RWPE2 (cell line): ENCODE measurements at regions not wholly inside any gene's neighbourhood (a gene's known extent, or its start where the extent isn't known, plus 50 kb on each side); places are given as distances from the start of the nearest gene placed in this dataset.

Source experiments
- ATAC-seq: fragments of 200-7000 bp; cut with Tn5 transposase; 3 replicates; pipeline ENCODE4 v1.9.1; 2021; ENCODE audit warnings: low read depth
- DNase-seq: peaks from one replicate; pipeline ENCODE4 v3.0.0-alpha.2; 2020; ENCODE audit warnings: low spot score
- H3K27ac ChIP-seq: fragments of 450-650 bp; 2 replicates; pipeline ENCODE4 v1.5.1; 2017; ENCODE audit warnings: mild to moderate bottlenecking; ENCODE audit not compliant: poor library complexity, severe bottlenecking
- H3K27me3 ChIP-seq: fragments of 250-450 bp; sonication (Bioruptor Pico); 2 replicates; pipeline ENCODE4 v1.5.1; 2021; ENCODE audit warnings: mild to moderate bottlenecking, moderate library complexity; ENCODE audit not compliant: insufficient read depth, poor library complexity, severe bottlenecking
- H3K36me3 ChIP-seq: fragments of 250-450 bp; sonication (Bioruptor Pico); 2 replicates; pipeline ENCODE4 v1.5.1; 2020; ENCODE audit warnings: low read depth, mild to moderate bottlenecking, moderate library complexity
- H3K4me1 ChIP-seq: fragments of 250-450 bp; sonication (Bioruptor Pico); 2 replicates; pipeline ENCODE4 v1.5.1; 2021; ENCODE audit warnings: mild to moderate bottlenecking, moderate library complexity; ENCODE audit not compliant: insufficient read depth, poor library complexity, severe bottlenecking
- H3K4me3 ChIP-seq: fragments of 250-450 bp; sonication (Bioruptor Pico); 2 replicates; pipeline ENCODE4 v1.5.1; 2021; ENCODE audit warnings: mild to moderate bottlenecking, moderate library complexity; ENCODE audit not compliant: severe bottlenecking
- H3K9me3 ChIP-seq: fragments of 250-450 bp; sonication (Bioruptor Pico); 2 replicates; pipeline ENCODE4 v1.5.1; 2021; ENCODE audit warnings: mild to moderate bottlenecking, moderate library complexity; ENCODE audit not compliant: severe bottlenecking
- CTCF ChIP-seq: fragments of 450-650 bp; IDR thresholded peaks from one replicate; pipeline ENCODE4 v1.5.1; 2017; ENCODE audit warnings: mild to moderate bottlenecking, moderate library complexity; ENCODE audit not compliant: poor library complexity, severe bottlenecking

DNA sequence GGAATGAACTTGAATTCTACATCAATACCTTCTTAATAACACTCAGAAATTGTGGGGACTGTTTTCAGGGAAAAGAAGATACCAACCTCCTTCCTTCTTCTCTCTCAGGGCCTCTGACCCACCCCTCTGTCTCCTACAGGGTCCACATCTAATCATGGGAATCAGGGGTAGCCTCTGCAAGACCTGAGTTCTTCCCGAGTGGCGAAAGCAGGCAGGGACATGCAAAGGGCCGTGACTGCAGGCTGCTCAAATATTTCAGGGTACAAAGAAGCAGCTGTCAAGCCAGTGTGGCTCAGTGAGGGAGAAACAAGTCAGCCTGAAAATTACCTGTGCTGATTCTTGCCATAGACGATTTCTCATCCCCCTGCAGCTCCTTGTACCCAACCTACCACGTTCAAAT is 123.1 kb upstream of the PARP11 start:
- TF ChIP-seq CTCF = no peak

DNA sequence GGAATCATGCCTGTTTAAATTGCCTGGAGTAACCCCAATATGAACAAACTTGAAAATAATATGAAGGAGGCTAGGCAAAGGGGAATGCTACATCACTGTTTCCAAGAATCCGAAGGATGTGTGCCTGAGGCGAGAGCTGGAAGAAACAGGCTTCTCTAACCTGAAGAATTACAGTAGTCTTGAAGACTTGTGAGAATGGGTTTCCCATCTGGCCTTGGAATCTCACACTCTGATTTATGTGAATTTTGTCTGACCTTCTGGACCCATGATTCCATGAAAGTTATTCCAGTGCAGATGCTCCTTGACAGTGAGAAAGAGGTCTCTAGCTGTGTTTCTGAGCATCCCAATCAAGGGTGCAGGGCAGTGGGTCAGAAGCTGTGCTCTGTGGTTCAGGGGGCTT is 122.1 kb upstream of the PARP11 start:
- Histone ChIP-seq H3K27me3 (no peaks in the 10 kb centered on the region), H3K27ac (no peak overlapping the region), H3K4me1 (peaks cover 29% of the 10 kb centered on the region), H3K9me3 (no peaks in the 10 kb centered on the region), H3K4me3 (no peak overlapping the region), H3K36me3 (no peaks in the 10 kb centered on the region)
- DNase-seq (no peak), ATAC-seq (no peak)
- TF ChIP-seq CTCF = no peak

More for the DNA sequence above, 123.1 kb upstream of the PARP11 start:
- Histone ChIP-seq H3K9me3 (no peaks in the 10 kb centered on the region), H3K27ac (peak overlapping the region; percentile 96), H3K36me3 (no peaks in the 10 kb centered on the region), H3K27me3 (no peaks in the 10 kb centered on the region), H3K4me1 (peaks cover 32% of the 10 kb centered on the region), H3K4me3 (no peak overlapping the region)
- no peak for DNase-seq
- ATAC-seq = no peak

DNA sequence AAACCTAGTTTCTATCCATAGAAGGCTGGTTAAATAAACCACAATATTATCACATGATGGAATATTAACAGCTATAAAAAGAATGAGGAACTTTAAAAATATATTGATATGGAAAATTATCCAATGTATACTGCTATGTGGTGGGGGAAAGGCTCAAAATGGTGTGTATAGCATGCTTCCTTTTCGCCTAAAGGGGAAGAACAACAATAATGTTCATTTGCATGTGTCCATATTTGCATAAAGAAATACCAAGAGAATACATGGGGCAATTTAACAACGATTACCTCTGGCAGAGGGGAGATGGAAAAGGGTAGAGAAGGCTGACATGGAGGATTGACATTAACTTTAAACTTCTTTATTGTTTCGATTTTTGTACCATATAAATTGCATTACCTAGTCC is 121.3 kb upstream of the PARP11 start:
- no peak overlapping the region for H3K4me3 ChIP-seq
- no peak for DNase-seq
- H3K27me3 ChIP-seq = no peaks in the 10 kb centered on the region
- no peak for ATAC-seq
- peaks cover 21% of the 10 kb centered on the region for H3K4me1 ChIP-seq
- H3K27ac ChIP-seq = no peak overlapping the region
- TF ChIP-seq CTCF = no peak
- H3K9me3 ChIP-seq = no peaks in the 10 kb centered on the region
- H3K36me3 ChIP-seq = no peaks in the 10 kb centered on the region

DNA sequence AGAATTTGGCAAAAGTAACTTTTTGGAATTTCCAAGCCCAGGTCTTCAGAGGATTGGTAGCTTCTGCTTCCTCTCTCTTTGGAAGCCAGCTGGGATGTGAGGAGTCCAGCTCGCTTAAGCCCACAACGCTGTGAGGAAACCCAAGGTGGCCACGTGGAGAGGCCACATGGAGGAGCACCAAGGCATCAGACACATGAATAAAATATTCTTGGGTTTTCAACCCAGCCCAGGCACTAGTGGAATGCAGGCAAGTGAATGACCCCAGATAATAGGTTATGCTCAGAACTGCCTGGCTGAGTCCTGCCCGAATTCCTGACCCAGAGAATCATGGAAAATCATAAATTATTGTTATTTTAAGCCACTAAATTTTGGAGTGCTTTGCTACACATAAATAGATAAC is 119.7 kb upstream of the PARP11 start:
- H3K4me3 ChIP-seq = no peak overlapping the region
- no peak for DNase-seq
- ATAC-seq = no peak
- H3K36me3 ChIP-seq = no peaks in the 10 kb centered on the region
- H3K9me3 ChIP-seq = no peaks in the 10 kb centered on the region
- H3K27me3 ChIP-seq = no peaks in the 10 kb centered on the region
- TF ChIP-seq CTCF = no peak
- H3K27ac ChIP-seq = no peak overlapping the region
- H3K4me1 ChIP-seq = peaks cover 8% of the 10 kb centered on the region

DNA sequence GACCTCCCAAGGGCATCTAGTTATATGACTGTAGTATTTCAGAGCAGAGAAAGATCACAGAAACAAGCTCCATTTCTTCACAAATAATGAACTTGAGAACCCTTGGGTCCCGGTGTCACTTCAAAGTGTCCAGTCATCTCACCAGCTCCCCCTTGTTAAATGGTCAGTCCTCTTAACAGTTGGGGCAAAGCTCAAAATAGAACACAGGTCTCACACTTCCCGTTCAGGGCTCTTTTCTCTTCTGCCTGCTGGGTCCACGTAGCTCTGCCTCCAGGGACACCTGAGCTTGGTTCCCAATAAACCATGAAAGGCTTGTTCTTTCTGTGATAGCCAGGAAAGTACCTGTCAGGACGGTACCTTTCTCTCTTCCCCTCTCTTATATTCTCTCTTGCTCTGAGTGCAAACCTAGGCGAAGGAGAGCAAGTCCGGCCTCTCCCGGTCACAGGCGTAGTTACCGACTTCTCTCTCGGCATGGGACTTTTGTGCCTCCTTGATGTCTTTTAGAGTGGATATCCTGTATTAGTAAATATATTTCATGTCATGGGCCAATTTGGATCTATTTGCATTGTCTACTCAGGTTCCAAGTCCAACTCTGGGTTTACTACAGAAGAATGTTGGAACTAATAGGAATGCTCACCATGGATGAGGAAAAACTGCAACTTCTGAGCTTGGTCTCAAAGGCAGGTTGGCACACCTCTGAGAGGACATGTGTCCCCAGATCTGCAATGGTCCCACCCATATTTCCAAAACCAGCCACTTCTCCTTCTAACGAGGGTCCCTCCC is 118.8 kb upstream of the PARP11 start:
- no peaks in the 10 kb centered on the region for H3K9me3 ChIP-seq
- no peaks in the 10 kb centered on the region for H3K36me3 ChIP-seq
- H3K27me3 ChIP-seq = no peaks in the 10 kb centered on the region
- H3K4me1 ChIP-seq = peaks cover 8% of the 10 kb centered on the region
- TF ChIP-seq CTCF = no peak
- DNase-seq = no peak
- ATAC-seq = no peak
- H3K27ac ChIP-seq = no peak overlapping the region
- no peak overlapping the region for H3K4me3 ChIP-seq
